Tibial nerve (tissue), 3 donors: ENCODE measurements at regions not wholly inside any gene's neighbourhood (a gene's known extent, or its start where the extent isn't known, plus 50 kb on each side); places are given as distances from the start of the nearest gene placed in this dataset.

Experiments
- CTCF ChIP-seq, 5 experiments: fragments of 200-600 bp in 3 of 5; fragments of 450-650 bp in 2 of 5; sonication (generic) in 3 of 5; IDR thresholded peaks; one replicate each; pipeline ENCODE4 v1.5.1; 2016 to 2019; ENCODE audit warnings: antibody characterized with exemption in 5 of 5, mild to moderate bottlenecking in 3 of 5, moderate library complexity in 2 of 5
- POLR2A ChIP-seq, 2 donors: fragments of 450-650 bp; IDR thresholded peaks; one replicate each; pipeline ENCODE4 v1.6.1; 2017; ENCODE audit warnings: antibody characterized with exemption in 2 of 2, mild to moderate bottlenecking in 2 of 2, moderate library complexity in 2 of 2

- no peak for TF ChIP-seq CTCF (IDR thresholded peaks at IDR 0.05)
- TF ChIP-seq POLR2A (IDR thresholded peaks at IDR 0.05), result no peak
These were observed 53.7 kb downstream of the RPS12 start for GRCh38 chr6:132868057-132868456.
